Stomach smooth muscle (tissue), 2 donors: ENCODE measurements at regions not wholly inside any gene's neighbourhood (a gene's known extent, or its start where the extent isn't known, plus 50 kb on each side); places are given as distances from the start of the nearest gene placed in this dataset.

Experiments
- H3K27ac ChIP-seq: one replicate; pipeline ENCODE4 v1.7.0; 2013; ENCODE audit warnings: mild to moderate bottlenecking, low read length, inconsistent platforms
- H3K27me3 ChIP-seq, 2 donors: one replicate each; pipeline ENCODE4 v1.7.0; 2013; ENCODE audit warnings: low read length in 2 of 2; ENCODE audit not compliant: insufficient read depth in 2 of 2, control insufficient read depth in 1 of 2
- H3K36me3 ChIP-seq, 2 donors: one replicate each; pipeline ENCODE4 v1.7.0; 2013; ENCODE audit warnings: low read length in 2 of 2; ENCODE audit not compliant: control insufficient read depth in 2 of 2, insufficient read depth in 2 of 2
- H3K4me1 ChIP-seq: one replicate; pipeline ENCODE4 v1.7.0; 2013; ENCODE audit warnings: low read length; ENCODE audit not compliant: control insufficient read depth, insufficient read depth
- H3K4me3 ChIP-seq, 2 donors: one replicate each; pipeline ENCODE4 v1.7.0; 2013; ENCODE audit warnings: low read length in 2 of 2
- H3K9ac ChIP-seq, 2 donors: one replicate each; pipeline ENCODE4 v1.7.0; 2013; ENCODE audit warnings: low read length in 2 of 2, mild to moderate bottlenecking in 1 of 2
- H3K9me3 ChIP-seq, 2 donors: one replicate each; pipeline ENCODE4 v1.7.0; 2013; ENCODE audit warnings: low read length in 2 of 2; ENCODE audit not compliant: control insufficient read depth in 2 of 2
- donor health status: healthy.
- donor health status: Pancreatic carcinoma.

DNA sequence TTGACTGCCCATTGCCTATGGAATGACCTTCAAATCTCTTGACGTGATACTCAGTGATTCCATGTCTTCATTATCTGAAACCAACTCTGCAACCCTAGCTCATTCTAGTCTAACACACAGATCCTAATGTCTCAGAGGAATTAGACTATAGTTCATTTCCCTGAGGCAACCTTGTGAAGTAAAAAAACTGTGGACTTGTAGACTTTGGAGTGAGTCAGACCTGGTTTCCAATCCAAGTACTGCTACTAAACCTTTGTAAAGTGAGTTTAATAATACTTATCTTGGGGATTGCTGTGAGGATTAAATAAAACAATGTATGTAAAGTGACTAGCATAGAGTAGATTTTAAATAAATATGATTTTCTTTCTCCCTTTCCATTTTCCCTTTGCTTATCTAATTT lies 226.1 kb downstream of the BLID start:
- Histone ChIP-seq H3K27ac (no peak overlapping the region), H3K4me3 (no peak overlapping the region), H3K4me1 (peaks cover 5% of the 10 kb centered on the region), H3K9ac (no peak overlapping the region), H3K9me3 (no peaks in the 10 kb centered on the region), H3K36me3 (no peaks in the 10 kb centered on the region), H3K27me3 (no peaks in the 10 kb centered on the region)

DNA sequence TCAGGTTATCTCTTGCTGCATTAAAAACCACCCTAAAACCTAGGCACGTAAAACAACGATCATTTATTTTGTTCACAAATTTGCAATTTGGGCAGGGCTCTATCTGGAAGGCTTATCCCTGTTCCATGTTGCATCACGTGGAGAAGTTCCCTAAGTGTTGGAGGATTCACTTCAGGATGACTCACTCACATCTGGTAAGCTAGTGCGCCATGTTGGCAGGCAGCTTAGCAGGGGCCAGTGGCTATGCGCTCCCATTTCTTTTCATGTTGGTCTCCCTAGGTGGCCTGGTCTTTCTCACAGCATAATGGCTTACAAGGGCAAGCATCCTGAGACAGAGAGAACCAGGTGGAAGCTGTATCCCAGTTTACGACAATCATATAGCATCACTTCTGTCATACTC lies 226.8 kb downstream of the BLID start:
- H3K4me3 ChIP-seq = no peak overlapping the region
- no peaks in the 10 kb centered on the region for H3K27me3 ChIP-seq
- H3K27ac ChIP-seq = no peak overlapping the region
- no peak overlapping the region for H3K9ac ChIP-seq
- peaks cover 5% of the 10 kb centered on the region for H3K4me1 ChIP-seq
- no peaks in the 10 kb centered on the region for H3K9me3 ChIP-seq
- no peaks in the 10 kb centered on the region for H3K36me3 ChIP-seq

DNA sequence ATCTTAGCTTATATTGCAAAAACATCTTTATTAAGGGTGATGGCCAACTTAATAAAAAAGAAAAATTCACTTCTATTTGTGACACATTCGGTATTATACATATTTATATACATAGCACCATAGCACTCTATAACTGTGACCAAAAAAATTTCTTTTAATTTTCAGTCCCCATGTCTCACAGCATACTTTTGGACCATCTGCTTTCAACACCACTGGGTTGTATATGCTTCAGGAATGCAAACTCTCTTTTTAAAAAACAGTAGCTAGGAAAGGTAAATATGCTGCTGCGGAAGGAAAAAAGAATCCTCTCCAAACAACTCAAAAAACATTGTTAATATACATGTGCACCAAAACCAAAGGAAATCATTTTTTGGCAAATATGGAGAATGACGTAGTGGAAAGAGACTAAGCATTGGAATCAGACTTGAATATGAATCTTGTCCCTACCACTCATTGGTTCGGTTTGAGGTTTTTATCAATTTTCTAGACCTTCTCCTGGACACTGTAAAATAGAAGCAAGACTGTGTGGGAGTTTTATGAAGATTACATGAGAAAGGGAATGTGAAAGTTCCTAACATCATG lies 227.9 kb downstream of the BLID start:
- Histone ChIP-seq H3K36me3 (no peaks in the 10 kb centered on the region), H3K27ac (no peak overlapping the region), H3K27me3 (no peaks in the 10 kb centered on the region), H3K9ac (no peak overlapping the region), H3K9me3 (no peaks in the 10 kb centered on the region), H3K4me3 (no peak overlapping the region), H3K4me1 (peaks cover 5% of the 10 kb centered on the region)

DNA sequence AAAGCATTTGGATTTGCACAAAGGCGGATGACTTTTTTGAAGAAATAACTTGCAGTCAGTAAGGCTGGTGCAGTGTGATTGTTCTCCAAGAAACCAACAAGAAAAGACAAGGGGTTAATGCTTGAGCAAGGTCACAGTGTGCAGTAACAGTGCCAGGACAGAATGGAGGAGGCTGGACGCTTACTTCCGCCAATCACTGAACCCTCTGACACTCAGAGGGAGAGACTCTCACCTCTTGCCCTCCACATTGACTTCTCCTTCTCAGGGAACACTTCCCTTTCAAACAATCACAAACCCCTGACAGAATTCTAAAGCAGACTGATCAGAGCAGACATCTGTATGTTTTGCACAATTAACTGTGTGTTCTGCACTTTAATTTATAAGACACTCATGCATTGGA lies 228.4 kb downstream of the BLID start:
- Histone ChIP-seq H3K27ac (no peak overlapping the region), H3K9me3 (no peaks in the 10 kb centered on the region), H3K4me1 (peaks cover 5% of the 10 kb centered on the region), H3K4me3 (no peak overlapping the region), H3K36me3 (no peaks in the 10 kb centered on the region), H3K27me3 (no peaks in the 10 kb centered on the region), H3K9ac (no peak overlapping the region)

DNA sequence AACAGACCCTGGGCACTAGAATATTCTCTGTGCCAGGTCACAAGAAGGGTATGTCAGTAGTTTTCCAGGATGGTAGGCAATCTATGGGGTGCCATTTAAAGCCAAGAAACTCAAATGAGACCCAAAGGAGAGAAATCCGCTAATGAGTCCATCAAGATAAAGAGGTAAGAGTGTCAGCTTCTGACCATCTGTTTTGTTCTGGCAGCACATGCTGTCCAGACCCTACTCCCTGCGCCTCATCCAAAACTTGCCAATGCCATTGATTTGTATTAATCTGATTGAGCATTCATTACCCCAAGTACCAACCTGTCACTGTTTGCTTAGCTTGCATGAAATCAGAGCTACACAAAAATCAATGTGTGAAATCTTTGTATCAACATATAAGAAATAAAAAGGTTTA lies 229.0 kb downstream of the BLID start:
- peaks cover 5% of the 10 kb centered on the region for H3K4me1 ChIP-seq
- H3K27me3 ChIP-seq = no peaks in the 10 kb centered on the region
- no peak overlapping the region for H3K9ac ChIP-seq
- H3K36me3 ChIP-seq = no peaks in the 10 kb centered on the region
- H3K4me3 ChIP-seq = no peak overlapping the region
- no peaks in the 10 kb centered on the region for H3K9me3 ChIP-seq
- no peak overlapping the region for H3K27ac ChIP-seq

DNA sequence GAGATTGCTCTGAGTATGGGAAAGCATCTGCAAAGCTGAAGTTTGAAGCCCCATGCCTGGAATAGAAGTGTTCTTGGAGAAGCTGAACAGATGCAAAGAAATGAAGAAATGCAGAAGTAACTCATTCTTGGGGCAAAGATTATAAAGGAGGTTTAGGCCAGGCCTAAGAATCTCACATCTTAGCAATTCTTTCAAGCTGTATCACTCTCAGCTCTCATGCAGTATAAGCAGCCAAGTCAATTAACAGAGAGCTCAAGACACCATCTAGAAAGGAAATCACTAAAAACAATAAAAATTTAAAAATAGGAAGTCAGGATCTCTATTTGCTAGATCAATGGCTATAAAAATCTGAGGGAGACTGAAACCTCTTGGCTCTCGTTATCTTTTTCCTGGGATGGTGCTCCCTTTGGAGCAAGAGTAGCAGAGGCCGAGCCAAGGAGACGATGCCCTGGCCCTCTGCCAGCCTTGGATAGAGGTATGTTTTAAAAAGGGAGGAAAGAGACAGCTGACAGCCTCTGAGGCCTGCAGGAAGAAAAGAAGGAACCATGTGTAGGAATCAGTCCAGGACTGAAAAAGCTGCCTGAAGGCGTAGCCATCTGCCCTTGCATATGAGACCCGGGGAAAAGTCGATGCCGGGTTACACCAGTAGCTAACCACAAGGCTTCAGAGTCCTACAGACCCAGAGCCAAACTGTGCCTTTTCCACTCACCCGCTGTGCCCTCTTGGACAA lies 229.8 kb downstream of the BLID start:
- Histone ChIP-seq H3K9me3 (no peaks in the 10 kb centered on the region), H3K4me1 (peaks cover 5% of the 10 kb centered on the region), H3K4me3 (no peak overlapping the region), H3K9ac (no peak overlapping the region), H3K27me3 (no peaks in the 10 kb centered on the region), H3K36me3 (no peaks in the 10 kb centered on the region), H3K27ac (no peak overlapping the region)

DNA sequence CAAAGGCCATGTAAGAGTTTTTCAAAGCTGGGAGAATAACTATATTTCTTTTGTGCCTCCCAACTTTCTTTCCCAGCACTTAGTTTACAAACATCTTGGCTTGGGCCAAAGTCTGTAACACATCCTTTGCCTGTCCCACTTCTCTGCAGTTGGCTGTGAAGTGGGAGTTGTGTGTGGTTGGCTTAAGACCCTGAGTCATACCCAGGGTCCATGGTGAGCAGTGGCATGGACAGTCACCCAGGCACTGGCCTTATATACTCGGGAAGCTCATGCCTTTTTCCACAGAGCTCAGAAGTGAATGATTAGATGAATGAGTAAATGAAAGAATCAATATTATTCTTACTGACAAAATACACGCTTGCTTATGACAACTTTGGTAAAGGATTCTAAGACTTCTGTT lies 231.4 kb downstream of the BLID start:
- Histone ChIP-seq H3K9ac (no peak overlapping the region), H3K9me3 (no peaks in the 10 kb centered on the region), H3K27ac (no peak overlapping the region), H3K36me3 (no peaks in the 10 kb centered on the region), H3K4me1 (no peaks in the 10 kb centered on the region), H3K27me3 (no peaks in the 10 kb centered on the region), H3K4me3 (no peak overlapping the region)

DNA sequence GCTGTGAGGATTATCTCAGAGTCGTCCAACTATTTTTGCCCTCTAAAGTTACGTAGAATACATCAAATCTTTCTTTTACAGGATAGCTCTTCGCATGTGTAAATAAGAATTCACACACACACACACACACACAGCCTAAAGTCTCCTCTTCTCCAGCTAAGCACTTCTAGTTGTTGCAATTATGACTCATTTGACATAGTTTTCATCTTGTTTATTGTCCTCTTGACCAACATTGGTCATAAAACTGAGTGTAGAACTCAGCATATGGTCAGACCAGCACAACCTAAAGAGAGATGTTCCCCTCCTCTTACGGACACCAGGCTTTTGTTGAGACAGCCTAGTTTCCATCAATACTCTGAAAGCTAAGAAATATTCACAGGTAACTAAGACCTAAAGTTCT lies 234.2 kb downstream of the BLID start:
- Histone ChIP-seq H3K4me1 (no peaks in the 10 kb centered on the region), H3K4me3 (no peak overlapping the region), H3K27ac (no peak overlapping the region), H3K9me3 (no peaks in the 10 kb centered on the region), H3K36me3 (no peaks in the 10 kb centered on the region), H3K9ac (no peak overlapping the region), H3K27me3 (no peaks in the 10 kb centered on the region)

DNA sequence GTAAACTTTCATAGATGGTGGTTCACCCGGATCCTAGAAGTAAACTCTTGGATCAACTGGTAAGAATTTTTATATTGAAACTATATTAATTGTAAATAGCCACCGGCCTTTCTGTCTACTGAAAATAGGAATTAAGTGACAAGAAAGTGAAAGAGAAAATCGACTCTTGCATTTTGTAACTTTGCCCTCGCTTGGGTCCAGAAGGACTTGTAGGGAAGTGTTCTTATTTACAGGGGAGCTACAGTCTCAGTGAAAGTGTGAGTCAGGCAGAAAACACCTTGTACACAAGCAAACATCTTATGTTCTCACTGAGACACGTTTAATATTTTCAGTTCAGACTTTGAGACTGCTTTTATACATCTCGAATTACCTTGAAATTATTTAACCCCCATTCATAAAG lies 238.9 kb downstream of the BLID start:
- H3K4me1 ChIP-seq = no peaks in the 10 kb centered on the region
- H3K27ac ChIP-seq = no peak overlapping the region
- no peaks in the 10 kb centered on the region for H3K27me3 ChIP-seq
- no peaks in the 10 kb centered on the region for H3K36me3 ChIP-seq
- no peak overlapping the region for H3K4me3 ChIP-seq
- H3K9ac ChIP-seq = no peak overlapping the region
- H3K9me3 ChIP-seq = no peaks in the 10 kb centered on the region

DNA sequence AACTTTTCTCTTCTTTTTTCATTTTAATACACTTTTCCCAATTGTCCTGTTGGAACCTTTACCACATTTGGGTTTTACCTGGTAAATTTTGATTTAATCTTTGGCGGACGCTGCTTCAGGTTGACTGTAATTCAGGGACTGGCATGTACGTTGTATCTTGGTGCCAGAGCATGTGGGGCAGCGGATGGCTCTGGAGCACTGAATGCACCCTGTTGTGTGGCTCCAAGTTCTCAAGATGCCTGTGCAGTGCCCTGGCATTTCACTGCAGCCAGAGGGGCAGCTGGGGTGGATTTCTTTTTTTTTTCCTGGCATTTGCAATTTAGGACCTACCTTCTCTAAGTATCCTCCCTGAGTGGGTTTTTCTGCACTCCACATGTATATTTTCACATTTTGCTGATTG lies 242.2 kb downstream of the BLID start:
- Histone ChIP-seq H3K4me3 (no peak overlapping the region), H3K4me1 (peaks cover 17% of the 10 kb centered on the region), H3K9ac (no peak overlapping the region), H3K27ac (no peak overlapping the region), H3K9me3 (no peaks in the 10 kb centered on the region), H3K36me3 (no peaks in the 10 kb centered on the region), H3K27me3 (no peaks in the 10 kb centered on the region)

DNA sequence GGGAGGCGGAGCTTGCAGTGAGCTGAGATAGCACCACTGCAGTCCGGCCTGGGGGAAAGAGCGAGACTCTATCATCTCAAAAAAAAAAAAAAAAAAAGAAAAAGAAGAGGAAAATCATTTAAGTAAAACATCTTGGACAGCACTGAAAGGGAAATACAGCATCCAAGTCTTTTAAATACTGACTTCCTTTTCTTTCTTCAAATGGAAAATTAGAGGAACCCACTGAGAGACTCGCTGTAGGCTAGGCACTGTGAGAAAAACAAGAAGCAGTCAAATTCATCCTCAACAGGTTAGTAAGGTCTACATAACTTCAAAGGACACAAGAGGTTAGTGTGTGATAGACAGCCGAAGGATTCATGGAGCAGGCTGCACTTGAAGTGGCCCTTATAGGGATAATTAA lies 243.7 kb downstream of the BLID start:
- H3K4me1 ChIP-seq = peaks cover 17% of the 10 kb centered on the region
- no peak overlapping the region for H3K4me3 ChIP-seq
- no peaks in the 10 kb centered on the region for H3K36me3 ChIP-seq
- no peaks in the 10 kb centered on the region for H3K27me3 ChIP-seq
- H3K27ac ChIP-seq = no peak overlapping the region
- no peak overlapping the region for H3K9ac ChIP-seq
- H3K9me3 ChIP-seq = no peaks in the 10 kb centered on the region
